ENCODE measurements at regions not wholly inside any gene's neighbourhood (a gene's known extent, or its start where the extent isn't known, plus 50 kb on each side); places are given as distances from the start of the nearest gene placed in this dataset.
"Not testable (repeated sequence)": the region's sequence is repeated elsewhere in the genome, so short reads cannot be mapped to it uniquely, and the experiment has no call there.

DNA sequence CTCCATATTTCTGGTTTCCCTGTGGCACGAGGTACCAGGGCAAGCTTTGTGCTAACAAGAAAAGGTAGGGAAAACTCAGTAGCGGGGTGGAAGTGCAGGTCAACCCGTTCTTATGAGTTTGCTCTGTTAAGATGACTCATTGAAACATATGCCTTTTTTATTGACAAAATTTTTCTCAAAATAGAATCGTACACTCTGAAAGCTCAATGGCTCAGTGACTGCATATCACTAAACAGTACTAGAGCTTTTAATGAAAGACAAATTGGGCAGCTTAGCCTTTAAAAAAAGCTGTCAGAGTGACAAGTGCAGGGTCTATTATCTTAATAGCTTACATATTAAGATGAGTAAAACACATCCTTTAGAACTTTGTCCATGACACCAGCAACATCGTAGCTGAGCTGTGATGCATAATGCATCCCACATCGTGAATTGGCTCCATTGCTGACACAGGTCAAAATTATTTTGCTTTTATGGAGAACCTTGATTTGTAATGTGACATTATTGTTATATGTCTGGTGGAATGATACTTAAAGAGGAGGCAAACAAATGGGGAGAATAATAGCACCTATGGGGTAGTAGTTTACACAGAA, 264.4 kb downstream of the ETV1 start:
- no peak overlapping the region for H3K27ac ChIP-seq
- H3K27me3 ChIP-seq, result no peaks in the 10 kb centered on the region
- no peaks in the 10 kb centered on the region for H3K9me3 ChIP-seq
- intact Hi-C loops (cut with DNase I), result no loop called here
- ATAC-seq (no peak), DNase-seq (no peak)
- no peaks in the 10 kb centered on the region for H3K36me3 ChIP-seq
- no peaks in the 10 kb centered on the region for H3K4me1 ChIP-seq
- H3K4me3 ChIP-seq, result no peak overlapping the region
- TF ChIP-seq CTCF (IDR thresholded peaks at IDR 0.05), result no peak

GRCh38 chr7:13725591-13725990, 263.9 kb downstream of the ETV1 start:
- DNase-seq, result no peak
- Histone ChIP-seq H3K27ac (no peak overlapping the region), H3K4me1 (no peaks in the 10 kb centered on the region), H3K9me3 (no peaks in the 10 kb centered on the region), H3K4me3 (no peak overlapping the region), H3K27me3 (no peaks in the 10 kb centered on the region), H3K36me3 (no peaks in the 10 kb centered on the region)
- TF ChIP-seq CTCF (IDR thresholded peaks at IDR 0.05), result no peak
- intact Hi-C loops (cut with DNase I), result no loop called here
- no peak for ATAC-seq

DNA sequence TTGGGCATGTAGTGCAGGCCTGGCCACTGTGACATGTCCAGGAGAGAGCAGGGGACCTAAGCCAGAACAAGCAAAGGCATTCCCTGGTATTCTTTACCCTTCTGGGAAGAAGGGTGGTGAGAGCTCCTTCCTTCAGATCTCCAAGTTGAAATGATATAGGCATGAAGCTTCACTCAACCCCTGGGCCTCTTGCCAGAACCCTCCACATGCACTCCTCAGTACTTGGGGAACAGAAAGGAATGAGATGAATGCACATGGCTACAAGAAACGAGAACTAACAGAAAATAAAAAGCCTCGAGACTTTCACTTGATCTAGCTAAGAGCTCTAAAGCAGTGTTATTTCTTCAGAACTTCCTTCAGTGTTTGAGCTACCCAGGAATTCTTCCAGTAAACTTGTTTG, 262.2 kb downstream of the ETV1 start:
- no peaks in the 10 kb centered on the region for H3K4me1 ChIP-seq
- no peaks in the 10 kb centered on the region for H3K36me3 ChIP-seq
- intact Hi-C loops (cut with DNase I), result no loop called here
- peak overlapping the region; percentile 17 for H3K27ac ChIP-seq
- no peaks in the 10 kb centered on the region for H3K9me3 ChIP-seq
- H3K4me3 ChIP-seq, result no peak overlapping the region
- TF ChIP-seq CTCF (IDR thresholded peaks at IDR 0.05), result no peak
- peak; percentile 72 for ATAC-seq
- H3K27me3 ChIP-seq, result no peaks in the 10 kb centered on the region
- peak; percentile 63 for DNase-seq

DNA sequence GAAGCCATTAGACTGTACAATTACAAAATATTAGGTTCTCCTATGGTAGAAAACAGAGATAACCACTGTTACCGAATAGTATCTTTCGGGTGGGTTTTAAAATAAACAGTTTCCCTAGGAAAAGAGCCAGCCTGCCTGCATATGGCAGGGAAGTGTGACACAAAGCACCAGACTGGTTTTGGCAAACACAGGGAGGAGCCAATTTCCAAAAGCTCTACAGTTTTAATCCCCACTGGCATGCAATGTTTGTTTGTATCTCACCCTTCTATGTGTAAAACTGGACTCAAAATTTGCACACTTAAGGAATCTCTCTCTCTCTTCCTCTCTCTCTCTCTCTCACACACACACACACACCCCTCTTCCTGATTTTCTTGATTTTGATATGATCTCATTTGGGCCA, 261.7 kb downstream of the ETV1 start:
- no peak overlapping the region for H3K4me3 ChIP-seq
- intact Hi-C loops (cut with DNase I), result no loop called here
- H3K36me3 ChIP-seq, result no peaks in the 10 kb centered on the region
- H3K27me3 ChIP-seq, result no peaks in the 10 kb centered on the region
- no peaks in the 10 kb centered on the region for H3K4me1 ChIP-seq
- no peaks in the 10 kb centered on the region for H3K9me3 ChIP-seq
- no peak for TF ChIP-seq CTCF (IDR thresholded peaks at IDR 0.05)
- DNase-seq (no peak), ATAC-seq (no peak)
- peak overlapping the region; percentile 17 for H3K27ac ChIP-seq

DNA sequence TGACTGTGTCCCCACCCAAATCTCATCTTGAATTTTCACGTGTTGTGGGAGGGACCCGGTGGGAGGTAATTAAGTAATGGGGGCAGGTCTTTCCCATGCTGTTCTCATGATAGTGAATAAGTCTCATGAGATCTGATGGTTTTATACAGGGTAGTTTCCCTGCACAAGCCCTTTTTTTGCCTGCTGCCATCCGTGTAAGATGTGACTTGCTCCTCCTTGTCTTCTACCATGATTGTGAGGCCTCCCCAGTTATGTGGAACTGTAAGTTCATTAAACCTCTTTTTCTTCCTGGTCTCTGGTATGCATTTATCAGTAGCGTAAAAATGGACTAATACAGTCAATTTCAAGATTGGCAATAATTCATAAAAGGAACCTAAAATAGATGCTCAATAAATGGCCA, 261.0 kb downstream of the ETV1 start:
- H3K9me3 ChIP-seq; H3K4me3 ChIP-seq; H3K27ac ChIP-seq; H3K36me3 ChIP-seq; ATAC-seq; intact Hi-C loops (cut with DNase I); H3K27me3 ChIP-seq; DNase-seq; H3K4me1 ChIP-seq: not testable (repeated sequence)

DNA sequence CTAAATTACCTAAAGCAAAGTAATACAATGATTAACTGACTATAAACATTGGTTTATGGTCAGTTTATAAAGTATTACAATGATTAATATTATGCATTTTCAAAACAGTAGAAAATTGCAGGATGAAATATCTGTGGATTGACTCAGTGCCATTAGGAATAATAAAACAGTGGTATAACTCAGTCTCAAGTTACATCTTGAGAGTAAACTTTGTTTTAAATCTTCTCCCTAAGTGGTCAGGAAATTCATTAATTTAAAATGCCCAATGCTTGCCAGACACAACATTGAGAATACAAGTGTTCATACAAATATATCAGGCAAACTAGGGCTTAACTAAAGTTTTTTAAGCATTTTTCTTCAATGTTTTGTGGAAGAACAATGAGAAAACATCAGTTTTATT, 257.8 kb downstream of the ETV1 start:
- DNase-seq, result no peak

More for the DNA sequence above, 257.8 kb downstream of the ETV1 start:
- no peak overlapping the region for H3K27ac ChIP-seq
- no peak for TF ChIP-seq CTCF (IDR thresholded peaks at IDR 0.05)
- H3K4me1 ChIP-seq, result no peaks in the 10 kb centered on the region
- ATAC-seq, result no peak
- no peaks in the 10 kb centered on the region for H3K36me3 ChIP-seq
- intact Hi-C loops (cut with DNase I), result no loop called here
- no peaks in the 10 kb centered on the region for H3K9me3 ChIP-seq
- no peaks in the 10 kb centered on the region for H3K27me3 ChIP-seq
- no peak overlapping the region for H3K4me3 ChIP-seq

All from upper lobe of right lung (tissue), 1 donor.